ENCODE measurements at regions not wholly inside any gene's neighbourhood (a gene's known extent, or its start where the extent isn't known, plus 50 kb on each side); places are given as distances from the start of the nearest gene placed in this dataset.

GRCh38 chr14:104421892-104422828 lies 157.4 kb upstream of the C14orf180 start:
- TF ChIP-seq TCFL5 (CRISPR knock-in tag; conservative IDR thresholded peaks at IDR 0.05) = no peak
- TF ChIP-seq RAD51 (IDR thresholded peaks at IDR 0.05; ENCODE audit: borderline replicate concordance, low read depth) = no peak
- no peak for TF ChIP-seq ZNF175 (CRISPR knock-in tag; IDR thresholded peaks at IDR 0.05; ENCODE audit: low read depth)
- no peak for TF ChIP-seq MTA3 (IDR thresholded peaks at IDR 0.05; ENCODE audit: borderline replicate concordance)

Measured in K562 (cell line).